ENCODE measurements at regions not wholly inside any gene's neighbourhood (a gene's known extent, or its start where the extent isn't known, plus 50 kb on each side); places are given as distances from the start of the nearest gene placed in this dataset.

- Mint-ChIP-seq H3K9me3 (peaks cover 16 to 20% of the 10 kb centered on the region in 2 donors), H3K27ac (no peak overlapping the region), H3K36me3 (ENCODE audit: insufficient read depth) (no peaks in the 10 kb centered on the region), H3K4me3 (no peak overlapping the region), H3K4me1 (ENCODE audit: low read depth in 2 of 2) (no peaks in the 10 kb centered on the region), H3K27me3 (no peaks in the 10 kb centered on the region)
- no peak for DNase-seq
- no peak for ATAC-seq (replicated peaks)
Measured at GRCh38 chr20:12414446-12415274, 497.0 kb downstream of the BTBD3 start.

- no peak overlapping the region for H3K4me3 Mint-ChIP-seq
- H3K36me3 Mint-ChIP-seq (ENCODE audit: insufficient read depth) = no peaks in the 10 kb centered on the region
- ATAC-seq (replicated peaks) (no peak), DNase-seq (no peak)
- H3K27ac Mint-ChIP-seq = no peak overlapping the region
- H3K9me3 Mint-ChIP-seq = peaks cover 13 to 16% of the 10 kb centered on the region in 2 donors
- H3K4me1 Mint-ChIP-seq (ENCODE audit: low read depth in 2 of 2) = no peaks in the 10 kb centered on the region
- H3K27me3 Mint-ChIP-seq = no peaks in the 10 kb centered on the region
Measured at GRCh38 chr20:12416281-12416680, 498.6 kb downstream of the BTBD3 start.

- H3K27me3 Mint-ChIP-seq = no peaks in the 10 kb centered on the region
- H3K9me3 Mint-ChIP-seq = peaks cover 5 to 7% of the 10 kb centered on the region in 2 donors
- DNase-seq = no peak
- no peaks in the 10 kb centered on the region for H3K36me3 Mint-ChIP-seq (ENCODE audit: insufficient read depth)
- H3K27ac Mint-ChIP-seq = no peak overlapping the region
- H3K4me3 Mint-ChIP-seq = no peak overlapping the region
- no peaks in the 10 kb centered on the region for H3K4me1 Mint-ChIP-seq (ENCODE audit: low read depth in 2 of 2)
- no peak for ATAC-seq (replicated peaks)
Measured at GRCh38 chr20:12433724-12434123, 516.0 kb downstream of the BTBD3 start.

- no peak for DNase-seq
- no peaks in the 10 kb centered on the region for H3K36me3 Mint-ChIP-seq (ENCODE audit: insufficient read depth)
- H3K4me3 Mint-ChIP-seq = no peak overlapping the region
- ATAC-seq (replicated peaks) = no peak
- peaks cover 5 to 7% of the 10 kb centered on the region in 2 donors for H3K9me3 Mint-ChIP-seq
- no peaks in the 10 kb centered on the region for H3K4me1 Mint-ChIP-seq (ENCODE audit: low read depth in 2 of 2)
- H3K27me3 Mint-ChIP-seq = no peaks in the 10 kb centered on the region
- H3K27ac Mint-ChIP-seq = no peak overlapping the region
Measured at GRCh38 chr20:12434672-12435071, 517.0 kb downstream of the BTBD3 start.

GRCh38 chr20:12435268-12435667, 517.6 kb downstream of the BTBD3 start:
- ATAC-seq (replicated peaks) (no peak), DNase-seq (no peak)
- H3K27ac Mint-ChIP-seq = no peak overlapping the region
- no peaks in the 10 kb centered on the region for H3K4me1 Mint-ChIP-seq (ENCODE audit: low read depth in 2 of 2)
- peaks cover 3 to 7% of the 10 kb centered on the region in 2 donors for H3K9me3 Mint-ChIP-seq
- no peaks in the 10 kb centered on the region for H3K27me3 Mint-ChIP-seq
- no peak overlapping the region for H3K4me3 Mint-ChIP-seq
- no peaks in the 10 kb centered on the region for H3K36me3 Mint-ChIP-seq (ENCODE audit: insufficient read depth)

- Mint-ChIP-seq H3K4me3 (no peak overlapping the region), H3K27me3 (no peaks in the 10 kb centered on the region), H3K36me3 (ENCODE audit: insufficient read depth) (no peaks in the 10 kb centered on the region), H3K4me1 (ENCODE audit: low read depth in 2 of 2) (no peaks in the 10 kb centered on the region), H3K27ac (no peak overlapping the region), H3K9me3 (peaks cover 5 to 17% of the 10 kb centered on the region in 2 donors)
- no peak for ATAC-seq (replicated peaks)
- DNase-seq = no peak
Measured at GRCh38 chr20:12453711-12454110, 536.0 kb downstream of the BTBD3 start.

GRCh38 chr20:12455148-12455547, 537.5 kb downstream of the BTBD3 start:
- Mint-ChIP-seq H3K9me3 (peaks cover 5 to 9% of the 10 kb centered on the region in 2 donors), H3K4me1 (ENCODE audit: low read depth in 2 of 2) (no peaks in the 10 kb centered on the region), H3K36me3 (ENCODE audit: insufficient read depth) (no peaks in the 10 kb centered on the region), H3K27me3 (no peaks in the 10 kb centered on the region), H3K27ac (no peak overlapping the region), H3K4me3 (no peak overlapping the region)
- DNase-seq (no peak), ATAC-seq (replicated peaks) (no peak)

- Mint-ChIP-seq H3K9me3 (peaks cover 8 to 29% of the 10 kb centered on the region in 2 donors), H3K27ac (no peak overlapping the region), H3K4me1 (ENCODE audit: low read depth in 2 of 2) (no peaks in the 10 kb centered on the region), H3K4me3 (no peak overlapping the region), H3K36me3 (ENCODE audit: insufficient read depth) (no peaks in the 10 kb centered on the region), H3K27me3 (no peaks in the 10 kb centered on the region)
- no peak for DNase-seq
- no peak for ATAC-seq (replicated peaks)
Measured at GRCh38 chr20:12458241-12458640, 540.5 kb downstream of the BTBD3 start.

GRCh38 chr20:12464036-12464435, 544.7 kb upstream of the SPTLC3 start:
- Mint-ChIP-seq H3K4me3 (no peak overlapping the region), H3K9me3 (peaks cover 5 to 28% of the 10 kb centered on the region in 2 donors), H3K27ac (no peak overlapping the region), H3K27me3 (no peaks in the 10 kb centered on the region), H3K36me3 (ENCODE audit: insufficient read depth) (no peaks in the 10 kb centered on the region), H3K4me1 (ENCODE audit: low read depth in 2 of 2) (no peaks in the 10 kb centered on the region)
- DNase-seq (no peak), ATAC-seq (replicated peaks) (no peak)

- DNase-seq = no peak
Measured at GRCh38 chr20:12466915-12467314, 541.9 kb upstream of the SPTLC3 start.

GRCh38 chr20:12467758-12468157, 541.0 kb upstream of the SPTLC3 start:
- ATAC-seq (replicated peaks) (no peak), DNase-seq (no peak)
- Mint-ChIP-seq H3K4me1 (ENCODE audit: low read depth in 2 of 2) (no peaks in the 10 kb centered on the region), H3K27ac (no peak overlapping the region), H3K9me3 (peaks cover 3 to 27% of the 10 kb centered on the region in 2 donors), H3K27me3 (no peaks in the 10 kb centered on the region), H3K36me3 (ENCODE audit: insufficient read depth) (no peaks in the 10 kb centered on the region), H3K4me3 (no peak overlapping the region)

More at GRCh38 chr20:12466915-12467314, 541.9 kb upstream of the SPTLC3 start:
- Mint-ChIP-seq H3K27ac (no peak overlapping the region), H3K4me3 (no peak overlapping the region), H3K36me3 (ENCODE audit: insufficient read depth) (no peaks in the 10 kb centered on the region), H3K4me1 (ENCODE audit: low read depth in 2 of 2) (no peaks in the 10 kb centered on the region), H3K27me3 (no peaks in the 10 kb centered on the region), H3K9me3 (peaks cover 5 to 36% of the 10 kb centered on the region in 2 donors)
- no peak for ATAC-seq (replicated peaks)

- Mint-ChIP-seq H3K9me3 (peaks cover 15 to 24% of the 10 kb centered on the region in 2 donors), H3K4me1 (ENCODE audit: low read depth in 2 of 2) (no peaks in the 10 kb centered on the region), H3K27ac (no peak overlapping the region), H3K36me3 (ENCODE audit: insufficient read depth) (no peaks in the 10 kb centered on the region), H3K27me3 (no peaks in the 10 kb centered on the region), H3K4me3 (no peak overlapping the region)
- DNase-seq (no peak), ATAC-seq (replicated peaks) (no peak)
Measured at GRCh38 chr20:12482661-12483060, 526.1 kb upstream of the SPTLC3 start.

- ATAC-seq (replicated peaks) = no peak
- H3K27me3 Mint-ChIP-seq = no peaks in the 10 kb centered on the region
- H3K9me3 Mint-ChIP-seq = peaks cover 10 to 17% of the 10 kb centered on the region in 2 donors
Measured at GRCh38 chr20:12502443-12502842, 506.3 kb upstream of the SPTLC3 start.

GRCh38 chr20:12504779-12505178, 504.0 kb upstream of the SPTLC3 start:
- Mint-ChIP-seq H3K4me3 (no peak overlapping the region), H3K36me3 (ENCODE audit: insufficient read depth) (peaks cover 4% of the 10 kb centered on the region), H3K4me1 (ENCODE audit: low read depth in 2 of 2) (no peaks in the 10 kb centered on the region), H3K27me3 (no peaks in the 10 kb centered on the region), H3K27ac (no peak overlapping the region), H3K9me3 (peaks cover 11 to 16% of the 10 kb centered on the region in 2 donors)
- DNase-seq (no peak), ATAC-seq (replicated peaks) (no peak)

More at GRCh38 chr20:12502443-12502842, 506.3 kb upstream of the SPTLC3 start:
- H3K36me3 Mint-ChIP-seq (ENCODE audit: insufficient read depth) = peaks cover 4% of the 10 kb centered on the region
- no peaks in the 10 kb centered on the region for H3K4me1 Mint-ChIP-seq (ENCODE audit: low read depth in 2 of 2)
- no peak overlapping the region for H3K27ac Mint-ChIP-seq
- DNase-seq = no peak
- no peak overlapping the region for H3K4me3 Mint-ChIP-seq
